GM19351 (cell line): ENCODE measurements at regions not wholly inside any gene's neighbourhood (a gene's known extent, or its start where the extent isn't known, plus 50 kb on each side); places are given as distances from the start of the nearest gene placed in this dataset.
A peak's percentile ranks its signal among the peaks of the same experiment; 100 is the strongest.
"Not testable (repeated sequence)": the region's sequence is repeated elsewhere in the genome, so short reads cannot be mapped to it uniquely, and the experiment has no call there.

Experiments
- ATAC-seq: cut with Tn5 transposase; IDR thresholded peaks from one replicate; pipeline ENCODE4 v1.9.1; 2021; ENCODE audit warnings: mild to moderate bottlenecking, moderate library complexity; ENCODE audit not compliant: unreplicated experiment

DNA sequence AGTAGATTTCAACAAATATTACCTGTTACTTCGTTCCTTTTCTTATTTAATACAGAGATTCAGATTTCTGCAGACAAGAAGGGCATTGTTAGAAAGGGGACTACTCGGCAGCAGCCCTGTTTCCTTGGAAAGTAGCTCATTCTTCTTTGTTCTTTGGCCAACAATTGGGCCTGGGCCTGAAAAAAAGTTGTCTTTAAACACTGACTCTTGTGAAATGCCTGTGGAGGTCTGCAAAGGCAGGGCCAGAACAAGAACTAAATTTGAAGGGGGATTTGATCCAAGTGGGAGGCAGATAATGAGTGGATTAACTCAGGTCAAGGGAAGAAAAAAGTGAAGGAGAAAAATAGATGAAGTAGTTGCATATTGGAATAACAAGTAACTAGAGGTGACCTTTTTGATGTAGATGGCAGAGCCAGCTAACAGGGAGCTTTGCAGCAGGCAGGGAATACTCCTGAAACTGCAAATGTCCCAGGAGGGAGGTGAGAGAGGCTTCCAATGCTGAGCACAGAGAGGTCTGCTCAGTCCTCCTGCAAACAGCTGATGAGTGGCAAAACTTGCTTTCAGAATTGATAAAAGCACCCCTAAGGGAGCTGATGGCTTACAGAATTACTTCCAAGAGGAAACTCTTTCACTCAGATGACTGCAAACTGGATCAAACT is 393.2 kb upstream of the HS3ST1 start:
- no peak for ATAC-seq

GRCh38 chr4:11817088-11817487 is 388.4 kb upstream of the HS3ST1 start:
- no peak for ATAC-seq

- no peak for ATAC-seq
Observed at GRCh38 chr4:11814758-11815157, 386.1 kb upstream of the HS3ST1 start.

DNA sequence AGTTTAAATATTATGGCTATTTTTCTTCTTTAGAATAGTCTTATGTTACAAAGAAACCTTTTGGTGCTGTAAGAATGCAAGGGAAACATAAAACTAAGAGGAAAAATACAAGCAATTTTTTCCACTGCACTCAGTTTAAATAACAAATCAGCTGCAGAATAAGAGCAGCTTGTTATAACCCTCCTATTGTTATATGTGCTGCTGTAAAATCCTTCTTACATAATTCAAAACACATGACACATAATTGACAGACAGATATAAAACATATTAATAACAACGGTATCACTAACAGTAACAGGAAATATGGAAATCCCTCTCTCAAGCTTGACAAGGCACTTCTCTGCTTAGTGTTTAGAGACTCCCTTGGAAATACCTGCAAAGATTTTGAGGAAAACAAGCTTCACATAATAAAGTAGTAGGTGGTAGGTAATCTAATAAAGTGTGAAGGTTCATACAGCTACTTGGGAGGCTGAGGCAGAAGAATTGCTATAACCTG is 385.3 kb upstream of the HS3ST1 start:
- ATAC-seq, result no peak

DNA sequence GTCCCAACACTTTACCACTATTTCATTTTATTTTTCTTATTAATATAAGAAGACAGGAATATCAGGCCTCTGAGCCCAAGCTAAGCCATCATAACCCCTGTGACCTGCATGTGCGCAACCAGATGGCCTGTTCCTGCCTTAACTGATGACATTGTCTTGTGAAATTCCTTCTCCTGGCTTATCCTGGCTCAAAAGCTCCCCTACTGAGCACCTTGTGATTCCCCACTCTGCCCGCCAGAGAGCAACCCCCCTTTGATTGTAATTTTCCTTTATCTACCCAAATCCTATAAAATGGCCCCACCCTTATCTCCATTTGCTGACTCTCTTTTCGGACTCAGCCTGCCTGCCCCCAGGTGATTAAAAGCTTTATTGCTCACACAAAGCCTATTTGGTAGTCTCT is 382.8 kb upstream of the HS3ST1 start:
- ATAC-seq, result not testable (repeated sequence)

- peak; percentile 88 for ATAC-seq
Observed at GRCh38 chr4:11805842-11806241, 377.1 kb upstream of the HS3ST1 start.

DNA sequence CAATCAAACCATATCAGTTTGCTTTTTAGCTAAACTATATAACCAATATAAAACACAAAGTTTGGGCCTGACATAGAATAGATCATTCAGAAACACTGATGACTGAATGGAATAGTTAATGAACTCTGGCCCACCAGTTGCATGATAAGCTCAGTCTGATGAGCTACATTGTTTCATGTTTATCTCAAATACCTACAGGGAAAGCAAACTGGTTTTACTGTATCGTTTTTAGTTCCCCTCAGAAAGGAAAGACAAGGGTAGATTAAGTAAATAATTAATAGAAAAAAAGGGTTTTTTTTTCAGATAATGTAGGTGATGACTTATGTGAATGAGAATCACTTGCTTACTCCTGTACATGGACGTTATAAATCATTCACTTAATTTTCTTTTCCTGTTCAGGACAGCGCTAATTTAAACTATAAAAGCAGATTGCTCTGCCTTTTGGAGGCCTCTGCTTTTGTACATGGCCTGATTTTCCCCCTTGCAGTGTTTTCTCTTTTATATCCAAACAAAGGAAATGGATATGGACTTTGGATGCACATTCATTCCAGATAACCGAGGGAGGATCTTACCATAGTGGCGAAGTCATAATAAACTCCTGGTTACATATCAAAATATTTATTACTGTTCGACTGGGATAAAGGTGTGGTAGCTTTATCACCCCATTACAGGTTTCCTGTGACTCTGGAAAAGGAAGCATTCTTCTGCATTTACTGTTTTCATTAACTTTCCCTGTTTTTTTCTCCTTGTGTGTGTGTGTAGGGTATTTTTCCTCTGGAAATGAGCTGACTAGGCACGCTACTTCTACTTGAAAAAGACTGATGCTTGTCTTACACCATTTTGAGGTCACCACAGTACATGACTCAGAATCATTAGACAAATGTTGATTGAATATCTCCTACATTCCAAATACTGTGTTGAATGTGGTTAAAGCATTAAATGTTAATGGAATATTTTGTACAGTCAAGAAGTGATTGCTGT is 373.1 kb upstream of the HS3ST1 start:
- no peak for ATAC-seq

DNA sequence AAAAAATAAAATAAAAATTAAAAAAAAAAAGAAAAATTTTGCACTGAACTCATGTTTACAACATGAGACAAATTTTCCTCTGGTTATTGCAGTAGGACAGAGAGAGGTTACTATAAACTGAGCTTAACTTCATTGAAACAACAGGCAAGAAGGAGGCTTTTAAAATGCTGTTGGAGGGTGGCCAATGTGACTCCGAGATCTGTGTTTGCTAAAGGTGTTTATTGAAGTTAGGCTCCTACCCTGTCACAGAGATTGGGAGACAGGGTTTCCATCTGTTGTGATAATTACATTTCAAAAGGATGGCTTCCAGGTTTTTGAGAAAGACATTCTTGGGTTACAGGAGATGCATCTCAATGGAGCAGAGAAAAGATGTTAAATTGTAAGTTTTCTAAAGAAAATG is 370.5 kb upstream of the HS3ST1 start:
- no peak for ATAC-seq

DNA sequence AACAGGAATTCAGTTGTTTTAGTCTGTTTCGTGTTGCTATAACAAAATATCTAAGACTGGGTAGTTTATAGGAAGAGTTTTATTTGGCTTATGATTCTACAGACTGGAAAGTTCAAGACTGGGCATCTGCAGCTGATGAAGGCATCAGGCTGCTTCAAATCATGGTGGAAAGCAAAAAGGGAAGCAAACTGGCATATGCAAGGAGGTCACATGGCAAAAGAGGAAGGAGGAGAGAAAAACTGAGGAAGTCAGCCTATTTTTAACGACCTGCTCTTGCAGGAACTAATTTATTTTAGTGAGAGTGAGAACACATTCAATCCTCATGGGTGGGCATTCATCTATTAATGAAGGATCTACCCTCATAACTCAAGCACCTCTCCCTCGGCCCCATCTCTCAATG is 363.1 kb upstream of the HS3ST1 start:
- ATAC-seq, result no peak

DNA sequence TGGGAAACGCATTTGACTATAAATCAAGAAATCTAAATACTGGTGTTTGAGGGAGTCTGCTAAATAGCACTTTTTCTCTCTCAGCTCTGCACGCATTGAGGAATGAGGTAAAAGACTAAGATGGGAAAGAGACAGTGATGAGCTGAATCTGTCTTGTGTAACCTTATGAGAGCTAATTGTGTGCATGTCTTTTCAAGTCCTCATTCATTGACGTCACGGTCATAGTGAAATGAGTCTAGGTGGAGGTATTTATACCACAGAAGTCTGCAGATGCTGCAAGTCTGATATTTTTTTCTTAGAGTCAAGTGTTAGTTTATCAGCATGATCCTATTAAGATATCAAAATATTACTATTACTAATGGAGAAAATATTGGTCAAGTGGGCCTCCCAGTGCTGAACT is 361.5 kb upstream of the HS3ST1 start:
- no peak for ATAC-seq

GRCh38 chr4:11783588-11783987 is 354.9 kb upstream of the HS3ST1 start:
- ATAC-seq, result no peak

- ATAC-seq, result no peak
Observed at GRCh38 chr4:11782859-11783258, 354.2 kb upstream of the HS3ST1 start.

DNA sequence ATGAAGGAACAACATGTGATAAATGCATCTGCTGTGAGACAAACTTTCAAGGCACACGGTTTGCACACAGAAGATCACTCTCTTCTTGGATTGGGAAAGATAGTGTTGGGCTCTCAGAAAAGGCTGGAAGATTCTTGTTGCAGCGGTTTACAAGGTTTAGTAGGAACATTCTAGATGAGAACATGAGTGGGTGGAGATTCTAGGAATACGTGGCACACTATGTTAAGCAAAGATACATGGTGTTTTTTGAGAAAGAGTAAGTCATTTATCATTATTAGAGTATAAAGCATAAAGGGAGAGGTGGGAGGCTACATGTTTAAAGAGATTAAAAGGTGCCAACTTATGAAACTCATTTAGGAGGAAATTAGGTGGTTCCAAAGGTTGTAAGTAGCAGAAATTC is 348.8 kb upstream of the HS3ST1 start:
- ATAC-seq, result no peak

DNA sequence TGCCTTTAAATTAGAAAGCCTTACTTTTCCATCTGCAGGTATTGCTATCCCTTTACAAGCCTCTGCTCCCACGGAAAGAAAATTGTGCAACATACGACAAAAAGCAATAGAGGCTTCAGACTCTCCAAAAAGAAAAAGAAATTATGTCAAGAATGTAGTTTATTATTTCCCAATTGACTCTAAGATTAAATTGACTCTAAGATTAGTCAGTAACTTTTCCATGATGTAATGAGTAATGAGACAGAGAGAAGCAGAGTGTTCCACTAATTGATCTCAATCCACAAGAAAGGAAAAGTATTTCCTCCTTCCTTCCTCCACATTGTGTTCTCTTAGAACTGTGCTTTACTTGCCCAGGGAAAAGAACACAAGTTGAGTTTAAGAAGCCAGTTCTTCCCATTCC is 345.7 kb upstream of the HS3ST1 start:
- ATAC-seq, result no peak

DNA sequence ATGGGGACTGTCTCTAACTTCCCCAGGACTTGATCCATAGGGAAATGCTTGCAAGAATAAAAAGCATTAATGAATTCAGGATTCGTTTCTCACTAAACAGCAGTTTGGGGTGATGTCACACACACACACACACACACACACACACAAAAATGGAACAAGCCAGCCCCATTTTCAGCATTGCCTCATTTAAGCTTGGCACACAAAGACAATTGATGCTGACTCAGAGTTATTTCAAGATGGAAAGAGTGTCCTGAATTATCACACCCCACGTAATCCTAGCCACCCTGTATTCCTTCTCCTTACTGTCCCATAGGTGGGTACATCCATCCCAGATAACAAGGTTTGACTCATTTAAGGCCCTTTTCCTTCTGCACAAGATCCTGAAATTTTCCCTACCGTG is 345.1 kb upstream of the HS3ST1 start:
- ATAC-seq, result no peak

DNA sequence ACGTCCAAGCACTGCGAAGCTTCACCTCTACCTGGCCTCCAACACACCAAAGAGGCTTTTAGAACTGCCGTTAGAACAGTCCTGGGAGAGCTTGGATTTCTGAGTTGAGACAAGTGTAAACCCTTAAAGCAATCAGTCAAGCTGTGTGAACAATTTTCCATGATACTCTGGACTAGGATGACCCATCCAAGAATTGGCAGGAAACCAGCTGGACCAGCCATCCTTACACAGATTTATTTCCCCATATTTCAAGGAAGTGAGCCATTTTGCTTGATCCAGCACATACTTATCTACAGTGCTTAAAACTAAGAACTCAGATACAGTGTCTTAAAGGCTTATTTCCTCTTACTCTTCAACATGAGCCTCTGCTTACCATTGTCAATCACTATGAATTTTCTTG is 340.7 kb upstream of the HS3ST1 start:
- no peak for ATAC-seq

GRCh38 chr4:11768251-11768972 is 339.7 kb upstream of the HS3ST1 start:
- ATAC-seq, result no peak

DNA sequence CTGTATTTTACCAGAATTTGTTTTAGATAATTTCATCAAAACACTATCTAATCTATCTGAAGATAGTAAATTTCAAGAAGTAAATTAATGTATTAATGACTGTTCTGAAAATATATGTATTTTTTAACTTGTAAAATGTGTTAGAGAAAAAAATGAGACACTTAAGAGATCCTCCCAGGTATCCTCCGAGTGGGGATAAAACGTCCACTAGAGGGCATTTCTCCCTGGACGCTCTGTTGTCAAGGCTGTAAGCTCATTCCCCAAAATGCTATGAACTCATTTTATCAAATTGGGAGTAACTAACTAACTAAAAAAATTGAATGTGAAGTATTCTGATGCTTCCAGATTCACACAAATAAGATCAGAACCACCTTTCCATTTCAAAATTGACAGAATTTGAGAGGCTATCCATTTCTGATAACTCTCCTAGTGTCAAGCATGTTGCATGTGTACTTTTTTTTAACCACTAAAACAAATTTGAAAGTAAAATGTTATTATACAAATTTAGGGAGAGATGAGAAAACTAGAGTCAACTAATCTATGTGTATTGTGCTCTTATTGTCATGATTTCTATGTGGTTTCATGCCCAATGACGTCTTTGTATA is 337.3 kb upstream of the HS3ST1 start:
- peak; percentile 90 for ATAC-seq

DNA sequence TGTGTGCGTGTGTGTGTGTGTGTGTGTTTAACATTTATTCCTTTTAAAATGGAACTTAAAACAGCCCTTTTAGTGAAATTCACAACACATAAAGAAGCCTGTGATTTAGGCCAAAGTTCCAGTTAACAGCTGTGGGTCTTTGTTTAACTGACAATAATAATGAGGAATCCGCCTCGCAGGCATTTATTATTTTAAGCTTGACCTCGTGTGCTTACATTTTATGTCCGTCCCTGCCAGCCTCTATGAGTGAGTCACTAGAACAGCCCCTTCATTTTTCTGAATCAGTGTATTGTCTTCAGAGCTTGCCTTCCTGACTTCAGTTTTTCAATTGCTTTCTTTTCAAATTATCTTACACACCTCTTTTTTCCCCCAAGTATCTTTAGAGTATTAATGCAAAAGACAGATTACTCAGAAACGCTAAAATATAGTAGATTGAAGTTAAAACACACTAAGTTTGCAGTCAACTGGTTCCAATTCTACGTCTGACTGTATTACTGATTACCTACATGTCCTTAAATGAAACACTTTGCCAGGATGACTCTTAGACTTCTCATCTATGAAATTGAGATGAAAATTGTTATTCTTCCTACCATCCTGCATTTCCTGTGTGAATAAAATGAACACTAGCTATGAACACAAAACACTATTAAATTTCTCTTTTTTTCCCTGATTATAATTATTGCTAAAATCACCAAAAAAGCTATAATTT is 319.6 kb upstream of the HS3ST1 start:
- no peak for ATAC-seq

- ATAC-seq, result no peak
Observed at GRCh38 chr4:11746734-11747133, 318.0 kb upstream of the HS3ST1 start.
